22Rv1 (cell line): ENCODE measurements at regions not wholly inside any gene's neighbourhood (a gene's known extent, or its start where the extent isn't known, plus 50 kb on each side); places are given as distances from the start of the nearest gene placed in this dataset.

Experiments
- H3K27ac ChIP-seq: fragments of 450-650 bp; 2 replicates; pipeline ENCODE4 v1.5.1; 2017
- CTCF ChIP-seq: fragments of 450-650 bp; IDR thresholded peaks from 2 replicates; pipeline ENCODE4 v1.5.1; 2017; ENCODE audit warnings: mild to moderate bottlenecking
- ZFX ChIP-seq: fragments of 450-650 bp; IDR thresholded peaks from 2 replicates; pipeline ENCODE4 v1.6.1; 2017; ENCODE audit warnings: antibody characterized with exemption, borderline replicate concordance

DNA sequence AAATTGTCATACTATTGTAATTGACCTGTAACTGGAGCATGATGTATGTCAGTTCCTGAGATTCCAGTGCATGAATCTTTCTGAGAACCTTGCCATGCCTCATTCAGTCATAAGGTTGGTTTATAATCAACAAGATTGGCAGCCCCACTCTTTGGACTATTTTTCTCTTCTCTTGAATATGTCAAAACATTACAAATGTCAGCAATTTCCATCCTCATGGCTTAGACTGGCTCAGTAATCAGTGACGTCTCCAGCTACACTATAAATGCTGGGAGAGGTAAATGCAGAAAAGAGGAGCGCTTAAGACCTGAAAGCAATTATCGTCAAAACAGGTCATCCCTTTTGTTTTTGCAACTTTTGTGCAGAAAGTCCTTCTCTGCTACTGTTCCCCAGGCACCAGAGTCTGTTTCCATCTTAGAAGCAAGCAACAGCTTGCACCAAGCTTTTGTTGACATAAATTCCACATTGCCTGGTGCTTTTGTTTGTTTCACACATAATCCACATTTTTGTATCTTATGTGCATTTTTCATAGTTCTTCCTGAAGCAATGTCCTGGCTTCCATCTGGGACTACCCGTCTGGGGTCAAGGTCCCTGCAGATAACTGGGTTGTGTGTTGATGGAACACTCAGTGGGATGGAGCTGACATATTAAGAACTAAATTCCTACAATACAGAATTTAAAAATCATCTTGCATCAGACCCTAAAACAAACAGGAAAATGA is 149.8 kb downstream of the OSR1 start:
- TF ChIP-seq ZFX = no peak
- TF ChIP-seq CTCF = no peak
- no peak overlapping the region for H3K27ac ChIP-seq

DNA sequence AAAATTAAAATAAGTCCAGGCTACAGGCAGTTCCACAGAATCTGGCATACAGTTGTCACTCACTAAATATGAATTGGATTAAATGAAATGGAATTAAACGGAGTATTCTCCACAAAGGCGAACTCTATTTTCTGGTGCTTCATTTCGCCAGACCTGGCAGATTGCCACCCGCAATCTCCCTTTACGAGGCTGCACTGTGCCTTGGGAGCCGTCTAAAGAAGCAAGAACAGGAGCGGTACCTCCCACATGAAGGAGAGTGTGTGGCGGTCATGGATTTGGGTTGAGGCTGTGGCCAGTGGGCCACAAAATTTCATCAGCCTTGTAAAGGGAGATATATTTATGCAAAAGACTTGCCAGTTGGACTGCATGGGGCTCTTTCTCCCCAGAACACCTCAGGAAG is 151.0 kb downstream of the OSR1 start:
- no peak overlapping the region for H3K27ac ChIP-seq

DNA sequence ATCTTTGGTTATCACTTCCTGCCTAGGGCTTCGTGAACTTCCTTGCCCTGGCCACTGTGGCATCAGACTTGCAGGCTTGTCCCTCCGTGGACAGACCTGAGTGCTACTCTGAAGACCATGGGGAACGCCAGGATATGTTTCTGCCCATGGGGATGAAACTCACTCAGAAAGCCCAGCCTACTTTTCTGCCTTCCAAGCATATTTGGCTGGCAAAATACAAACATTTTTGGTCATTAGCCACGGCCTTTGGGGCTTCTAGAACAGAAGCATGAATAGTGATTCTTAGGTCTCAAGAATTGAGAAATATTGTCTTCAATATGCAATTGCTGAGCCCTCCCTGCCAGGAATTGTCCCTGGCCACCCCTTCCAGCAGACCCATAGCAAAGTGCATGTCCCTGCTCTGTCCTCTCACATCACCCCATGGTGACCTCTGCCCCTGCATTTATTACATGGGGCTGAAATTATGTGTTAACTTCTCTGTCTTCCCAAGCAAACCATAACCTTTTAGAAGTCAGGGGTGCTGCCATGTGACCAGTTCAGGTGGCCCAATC is 152.4 kb downstream of the OSR1 start:
- TF ChIP-seq CTCF (no peak), ZFX (no peak)
- no peak overlapping the region for H3K27ac ChIP-seq

More for the DNA sequence above, 151.0 kb downstream of the OSR1 start:
- TF ChIP-seq ZFX (no peak), CTCF (no peak)

DNA sequence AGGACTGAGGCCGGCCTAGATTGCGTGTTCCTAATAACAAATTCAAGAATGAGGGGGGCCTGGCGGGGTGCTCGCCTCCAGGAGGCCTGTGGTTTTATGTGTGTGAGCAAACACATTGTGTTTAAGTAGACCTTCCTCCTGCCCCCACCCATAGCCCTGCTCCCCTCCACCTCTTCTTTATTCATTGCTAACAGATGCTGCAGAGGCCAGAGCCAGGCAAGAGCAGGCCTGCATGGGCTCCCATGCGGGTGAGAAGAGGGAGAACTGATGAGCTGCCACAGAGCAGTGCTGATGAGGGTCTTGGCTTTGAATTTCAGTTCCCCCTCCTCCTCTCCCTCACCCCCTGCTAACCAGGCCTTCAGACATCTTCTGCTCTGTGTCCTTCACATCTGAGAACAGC is 154.6 kb downstream of the OSR1 start:
- H3K27ac ChIP-seq = no peak overlapping the region
- TF ChIP-seq ZFX (no peak), CTCF (no peak)

- TF ChIP-seq CTCF (no peak), ZFX (no peak)
- no peak overlapping the region for H3K27ac ChIP-seq
Observed at GRCh38 chr2:19201911-19202462, 156.4 kb downstream of the OSR1 start.

DNA sequence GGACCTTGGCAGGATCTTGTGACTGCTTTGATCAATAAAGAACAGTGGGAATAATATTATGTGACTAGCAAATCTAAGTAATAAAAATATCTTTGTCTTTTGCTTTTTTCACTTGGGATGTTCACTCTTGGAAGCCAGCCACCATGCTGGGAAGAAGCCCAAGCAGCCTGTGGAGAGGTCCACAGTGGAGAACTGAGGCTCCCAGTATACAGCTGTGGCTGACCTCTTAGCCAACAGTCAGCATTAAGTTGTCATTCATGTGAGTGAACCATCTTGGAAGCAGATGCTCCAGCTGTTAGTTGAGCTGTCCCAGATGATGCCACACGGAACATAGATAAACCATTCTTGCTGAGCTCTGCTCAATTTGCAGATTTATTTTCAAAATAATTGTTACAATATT is 160.0 kb downstream of the OSR1 start:
- no peak for TF ChIP-seq CTCF
- no peak for TF ChIP-seq ZFX
- H3K27ac ChIP-seq = no peak overlapping the region

DNA sequence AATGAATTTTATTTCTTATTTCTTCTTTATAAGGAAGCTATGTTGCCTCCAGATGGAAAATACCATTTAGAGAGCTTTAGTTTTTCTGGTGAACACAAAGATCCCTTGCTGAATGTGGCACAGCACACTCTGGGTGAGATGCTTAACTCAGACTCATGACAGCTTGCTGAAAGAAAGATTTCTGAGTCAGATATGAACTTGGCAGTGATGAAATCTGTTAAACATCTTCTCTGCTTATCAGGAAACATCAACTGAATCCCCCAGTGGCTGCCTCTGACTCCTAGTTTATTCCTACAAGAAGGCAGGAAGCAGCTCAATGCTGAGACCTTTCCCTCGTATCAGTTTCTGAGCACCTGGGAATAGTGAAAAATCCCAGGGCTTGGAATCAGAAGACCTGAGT is 162.8 kb downstream of the OSR1 start:
- TF ChIP-seq ZFX (no peak), CTCF (no peak)
- no peak overlapping the region for H3K27ac ChIP-seq
